ENCODE measurements at regions not wholly inside any gene's neighbourhood (a gene's known extent, or its start where the extent isn't known, plus 50 kb on each side); places are given as distances from the start of the nearest gene placed in this dataset.
A peak's percentile ranks its signal among the peaks of the same experiment; 100 is the strongest.

GRCh38 chr12:4041187-4041885 is 168.1 kb upstream of the PARP11 start:
- H3K4me1 ChIP-seq, result no peaks in the 10 kb centered on the region
- intact Hi-C loops (cut with DNase I), result loop anchor here (5.0 to 10.0 kb wide), 3 partner anchors 49 to 243 kb away; no protein-coding TSS in a partner anchor
- DNase-seq (no peak), ATAC-seq (no peak), FAIRE-seq (no peak)
- no peaks in the 10 kb centered on the region for H3K9me3 ChIP-seq
- no peaks in the 10 kb centered on the region for H3K36me3 ChIP-seq
- TF ChIP-seq CTCF (IDR thresholded peaks at IDR 0.05), result no peak
- no peaks in the 10 kb centered on the region for H3K27me3 ChIP-seq
- H3K27ac ChIP-seq, result no peak overlapping the region
- H3K4me3 ChIP-seq, result no peak overlapping the region
- WGBS, 2 donors, result 58 to 69% methylated on average over 7 of the region's 7 CpGs

- no peak for FAIRE-seq
- TF ChIP-seq CTCF (IDR thresholded peaks at IDR 0.05), result no peak
These were observed 166.7 kb upstream of the PARP11 start for GRCh38 chr12:4039931-4040330.

GRCh38 chr12:4037747-4038312 is 164.6 kb upstream of the PARP11 start:
- Histone ChIP-seq H3K36me3 (no peaks in the 10 kb centered on the region), H3K27me3 (no peaks in the 10 kb centered on the region), H3K27ac (no peak overlapping the region), H3K9me3 (no peaks in the 10 kb centered on the region), H3K4me3 (no peak overlapping the region), H3K4me1 (no peaks in the 10 kb centered on the region)
- ATAC-seq (peak; percentile 70 to 80 (median 71)), DNase-seq (peak in 2 of 6 donors; percentile 44 to 75), FAIRE-seq (no peak)
- WGBS, 2 donors, result 19 to 20% methylated on average over 4 of the region's 4 CpGs
- intact Hi-C loops (cut with DNase I), result loop anchor here in 2 of 3 donors (5.0 to 10.0 kb wide), 3 partner anchors 46 to 153 kb away; no protein-coding TSS in a partner anchor
- peak; percentile 48 to 71 (median 64) for TF ChIP-seq CTCF (IDR thresholded peaks at IDR 0.05)

More at GRCh38 chr12:4039931-4040330, 166.7 kb upstream of the PARP11 start:
- 76 to 94% methylated on average over 2 of the region's 2 CpGs for WGBS, 2 donors
- ATAC-seq, result no peak
- Histone ChIP-seq H3K4me1 (no peaks in the 10 kb centered on the region), H3K4me3 (no peak overlapping the region), H3K27me3 (no peaks in the 10 kb centered on the region), H3K9me3 (no peaks in the 10 kb centered on the region), H3K36me3 (no peaks in the 10 kb centered on the region), H3K27ac (no peak overlapping the region)
- intact Hi-C loops (cut with DNase I), result loop anchor here (5.0 to 10.0 kb wide), 4 partner anchors 48 to 245 kb away; no protein-coding TSS in a partner anchor
- DNase-seq, result no peak

- 86 to 87% methylated on average over 9 of the region's 9 CpGs for WGBS, 2 donors
- intact Hi-C loops (cut with DNase I), result loop anchor here in 2 of 3 donors (5.0 to 10.0 kb wide), 3 partner anchors 44 to 152 kb away; no protein-coding TSS in a partner anchor
- FAIRE-seq (no peak), DNase-seq (no peak), ATAC-seq (no peak)
- H3K36me3 ChIP-seq, result no peaks in the 10 kb centered on the region
- H3K4me1 ChIP-seq, result peaks cover 0 to 5% (median 3%) of the 10 kb centered on the region in 3 donors
- no peaks in the 10 kb centered on the region for H3K27me3 ChIP-seq
- H3K9me3 ChIP-seq, result no peaks in the 10 kb centered on the region
- H3K27ac ChIP-seq, result no peak overlapping the region
- H3K4me3 ChIP-seq, result no peak overlapping the region
- TF ChIP-seq CTCF (IDR thresholded peaks at IDR 0.05), result no peak
These were observed 163.6 kb upstream of the PARP11 start for GRCh38 chr12:4036671-4037271.

All from pancreas (tissue), 10 donors.